ENCODE measurements at regions not wholly inside any gene's neighbourhood (a gene's known extent, or its start where the extent isn't known, plus 50 kb on each side); places are given as distances from the start of the nearest gene placed in this dataset.

DNA sequence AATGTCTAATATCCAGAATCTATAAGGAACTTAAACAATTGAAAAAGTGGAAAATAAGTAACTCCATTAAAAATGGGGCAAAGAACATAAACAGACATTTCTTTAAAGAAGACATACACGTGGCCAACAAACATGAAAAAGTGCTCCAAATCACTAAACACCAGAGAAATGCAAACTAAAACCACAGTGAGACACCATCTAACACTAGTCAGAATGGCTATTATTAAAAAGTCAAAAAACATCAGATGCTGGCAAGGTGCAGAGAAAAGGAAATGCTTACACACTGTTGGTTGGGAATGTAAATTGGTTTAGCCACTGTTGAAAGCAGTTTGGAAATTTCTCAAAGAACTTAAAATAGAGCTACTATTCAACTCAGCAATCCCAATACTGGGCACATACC is 169.2 kb upstream of the MANEA start (continued):
- TF ChIP-seq, protein P1, sequence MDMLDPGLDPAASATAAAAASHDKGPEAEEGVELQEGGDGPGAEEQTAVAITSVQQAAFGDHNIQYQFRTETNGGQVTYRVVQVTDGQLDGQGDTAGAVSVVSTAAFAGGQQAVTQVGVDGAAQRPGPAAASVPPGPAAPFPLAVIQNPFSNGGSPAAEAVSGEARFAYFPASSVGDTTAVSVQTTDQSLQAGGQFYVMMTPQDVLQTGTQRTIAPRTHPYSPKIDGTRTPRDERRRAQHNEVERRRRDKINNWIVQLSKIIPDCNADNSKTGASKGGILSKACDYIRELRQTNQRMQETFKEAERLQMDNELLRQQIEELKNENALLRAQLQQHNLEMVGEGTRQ (IDR thresholded peaks at IDR 0.05; ENCODE audit: borderline replicate concordance, low read depth, low read length) = no peak
- TF ChIP-seq MXI1 (IDR thresholded peaks at IDR 0.05; ENCODE audit: low read depth, low read length) = no peak
- TF ChIP-seq MAX (IDR thresholded peaks at IDR 0.05; ENCODE audit: low read depth) = no peak
- TF ChIP-seq CTCF (IDR thresholded peaks at IDR 0.05) = no peak
- TF ChIP-seq, protein P2, sequence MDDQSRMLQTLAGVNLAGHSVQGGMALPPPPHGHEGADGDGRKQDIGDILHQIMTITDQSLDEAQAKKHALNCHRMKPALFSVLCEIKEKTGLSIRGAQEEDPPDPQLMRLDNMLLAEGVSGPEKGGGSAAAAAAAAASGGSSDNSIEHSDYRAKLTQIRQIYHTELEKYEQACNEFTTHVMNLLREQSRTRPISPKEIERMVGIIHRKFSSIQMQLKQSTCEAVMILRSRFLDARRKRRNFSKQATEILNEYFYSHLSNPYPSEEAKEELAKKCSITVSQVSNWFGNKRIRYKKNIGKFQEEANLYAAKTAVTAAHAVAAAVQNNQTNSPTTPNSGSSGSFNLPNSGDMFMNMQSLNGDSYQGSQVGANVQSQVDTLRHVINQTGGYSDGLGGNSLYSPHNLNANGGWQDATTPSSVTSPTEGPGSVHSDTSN (IDR thresholded peaks at IDR 0.05) = no peak
- TF ChIP-seq RAD21 (IDR thresholded peaks at IDR 0.05; ENCODE audit: low read length) = no peak

DNA sequence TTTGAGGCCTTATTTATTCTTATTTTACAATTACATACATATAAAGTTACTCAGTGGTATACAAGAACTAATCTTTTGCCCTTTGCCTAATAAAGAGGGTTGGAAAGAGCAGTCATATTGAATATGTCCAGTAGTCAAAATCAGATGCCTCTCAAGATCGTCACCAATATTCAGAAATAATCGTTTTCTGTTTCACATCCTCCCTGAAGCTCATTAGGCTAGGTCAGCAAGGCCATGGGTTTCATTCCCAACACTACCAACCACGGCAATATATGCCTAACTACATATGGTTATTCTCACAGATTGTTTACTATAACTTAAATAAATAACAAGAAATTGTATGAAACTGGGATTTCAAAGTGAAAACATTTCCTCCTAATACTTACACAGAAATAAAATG is 167.2 kb upstream of the MANEA start:
- ChIA-PET CTCF (interaction anchor here (1.5 kb wide), 1 partner anchor 20 kb away, joined by 3 read pairs; no protein-coding TSS in a partner anchor), POLR2A (no interaction called here)
- Histone ChIP-seq H3F3A (replicated peaks; ENCODE audit: insufficient read depth) (no peaks in the 10 kb centered on the region), H3K27me3 (ENCODE audit: insufficient read depth) (no peaks in the 10 kb centered on the region), H4K20me1 (ENCODE audit: insufficient read depth) (no peaks in the 10 kb centered on the region), H3K4me2 (no peak overlapping the region), H3K79me2 (ENCODE audit: insufficient read depth) (no peaks in the 10 kb centered on the region), H3K4me3 (ENCODE audit: low read depth in 2 of 2, low read length in 1 of 2) (no peak overlapping the region), H3K9me2 (no peaks in the 10 kb centered on the region), H3K36me3 (replicated peaks in 1 of 2; ENCODE audit: control insufficient read depth in 1 of 2, insufficient read depth in 2 of 2, low read length in 1 of 2) (no peaks in the 10 kb centered on the region), H3K9ac (no peak overlapping the region), H2AFZ (ENCODE audit: low read depth) (no peak overlapping the region), H3K9me3 (no peaks in the 10 kb centered on the region), H3K27ac (ENCODE audit: low read depth in 2 of 2, low read length in 1 of 2) (no peak overlapping the region), H3K4me1 (ENCODE audit: control insufficient read depth in 1 of 2, insufficient read depth in 2 of 2, low read depth in 1 of 2, low read length in 1 of 2) (no peaks in the 10 kb centered on the region)
- no peak for DNase-seq
- WGBS (ENCODE audit: low lambda C conversion rate) = 8% methylated on average over 3 of the region's 3 CpGs
- no peak for TF ChIP-seq GABPA (IDR thresholded peaks at IDR 0.05; ENCODE audit: low read depth)
- no peak for TF ChIP-seq YY1 (IDR thresholded peaks at IDR 0.05; ENCODE audit: low read depth)
- no peak for TF ChIP-seq FOXM1 (IDR thresholded peaks at IDR 0.05; ENCODE audit: low read depth)
- no peak for TF ChIP-seq TCF12 (IDR thresholded peaks at IDR 0.05)
- no peak for TF ChIP-seq CHD2 (IDR thresholded peaks at IDR 0.05; ENCODE audit: low read length, partially characterized antibody)
- TF ChIP-seq, protein P3, sequence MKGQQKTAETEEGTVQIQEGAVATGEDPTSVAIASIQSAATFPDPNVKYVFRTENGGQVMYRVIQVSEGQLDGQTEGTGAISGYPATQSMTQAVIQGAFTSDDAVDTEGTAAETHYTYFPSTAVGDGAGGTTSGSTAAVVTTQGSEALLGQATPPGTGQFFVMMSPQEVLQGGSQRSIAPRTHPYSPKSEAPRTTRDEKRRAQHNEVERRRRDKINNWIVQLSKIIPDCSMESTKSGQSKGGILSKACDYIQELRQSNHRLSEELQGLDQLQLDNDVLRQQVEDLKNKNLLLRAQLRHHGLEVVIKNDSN (IDR thresholded peaks at IDR 0.05; ENCODE audit: borderline replicate concordance, low read depth) = no peak

GRCh38 chr6:95413789-95414188 is 163.5 kb upstream of the MANEA start:
- POLR2A ChIA-PET = no interaction called here
- TF ChIP-seq NRF1 (IDR thresholded peaks at IDR 0.05; ENCODE audit: low read depth, low read length) (no peak), TEAD4 (IDR thresholded peaks at IDR 0.05; ENCODE audit: borderline replicate concordance, insufficient read depth) (no peak), ELF1 (IDR thresholded peaks at IDR 0.05) (no peak), EZH2phosphoT487 (IDR thresholded peaks at IDR 0.05; ENCODE audit: borderline replicate concordance, low read depth) (no peak), RFX5 (IDR thresholded peaks at IDR 0.05; ENCODE audit: low read length) (no peak), EP300 (IDR thresholded peaks at IDR 0.05; ENCODE audit: borderline replicate concordance in 1 of 2, low read depth in 1 of 2, low read length in 1 of 2) (no peak), GABPA (IDR thresholded peaks at IDR 0.05; ENCODE audit: low read depth) (no peak), MXI1 (IDR thresholded peaks at IDR 0.05; ENCODE audit: low read depth, low read length) (no peak), SMC3 (IDR thresholded peaks at IDR 0.05; ENCODE audit: low read depth, low read length) (no peak), IRF3 (IDR thresholded peaks at IDR 0.05; ENCODE audit: low read depth, low read length) (no peak)
- TF ChIP-seq, protein P2 (IDR thresholded peaks at IDR 0.05) = no peak

More at GRCh38 chr6:95413789-95414188, 163.5 kb upstream of the MANEA start:
- H3K27me3 ChIP-seq (ENCODE audit: insufficient read depth) = no peaks in the 10 kb centered on the region
- no peak overlapping the region for H3K9ac ChIP-seq
- no peaks in the 10 kb centered on the region for H3K79me2 ChIP-seq (ENCODE audit: insufficient read depth)
- no peaks in the 10 kb centered on the region for H3K4me1 ChIP-seq (ENCODE audit: control insufficient read depth in 1 of 2, insufficient read depth in 2 of 2, low read depth in 1 of 2, low read length in 1 of 2)
- no peak overlapping the region for H2AFZ ChIP-seq (ENCODE audit: low read depth)
- no peaks in the 10 kb centered on the region for H3K9me3 ChIP-seq
- H3K36me3 ChIP-seq (replicated peaks in 1 of 2; ENCODE audit: control insufficient read depth in 1 of 2, insufficient read depth in 2 of 2, low read length in 1 of 2) = no peaks in the 10 kb centered on the region
- H3F3A ChIP-seq (replicated peaks; ENCODE audit: insufficient read depth) = no peaks in the 10 kb centered on the region
- no peak overlapping the region for H3K27ac ChIP-seq (ENCODE audit: low read depth in 2 of 2, low read length in 1 of 2)
- no peak for DNase-seq
- 8% methylated on average over 2 of the region's 2 CpGs for WGBS (ENCODE audit: low lambda C conversion rate)
- H4K20me1 ChIP-seq (ENCODE audit: insufficient read depth) = no peaks in the 10 kb centered on the region
- no peaks in the 10 kb centered on the region for H3K9me2 ChIP-seq
- CTCF ChIA-PET = no interaction called here
- no peak overlapping the region for H3K4me2 ChIP-seq
- H3K4me3 ChIP-seq (ENCODE audit: low read depth in 2 of 2, low read length in 1 of 2) = no peak overlapping the region
